A673 (cell line): ENCODE measurements at regions not wholly inside any gene's neighbourhood (a gene's known extent, or its start where the extent isn't known, plus 50 kb on each side); places are given as distances from the start of the nearest gene placed in this dataset.

Source experiments
- BruUV-seq: library from RNA; stranded (reverse); fragments of 400-500 nt; replicated peaks from 2 replicates; lab custom pipeline; 2021; lab: Mats Ljungman, UMichigan
- CTCF ChIA-PET: fragments of 300-600 bp; sonication (Branson Sonifier 250); formaldehyde crosslinking; loops from one replicate; lab custom pipeline; 2022; ENCODE audit warnings: antibody characterized with exemption; lab: Charles Lee
- POLR2A ChIA-PET: fragments of 300-600 bp; sonication (Branson Sonifier 250); formaldehyde crosslinking; loops from one replicate; lab custom pipeline; 2022; ENCODE audit warnings: antibody characterized with exemption; ENCODE audit not compliant: low non-redundant PET; lab: Charles Lee
- DNase-seq: peaks from one replicate; pipeline ENCODE4 v3.0.0-alpha.2; 2015; ENCODE audit warnings: low spot score
- H3K27ac ChIP-seq: fragments of 200-600 bp; sonication (generic); 2 replicates; pipeline ENCODE4 v1.5.1; 2016; ENCODE audit warnings: mixed run types, low read depth, mild to moderate bottlenecking, mixed read lengths, antibody characterized with exemption, low read length; ENCODE audit not compliant: poor library complexity, severe bottlenecking
- H3K27me3 ChIP-seq: fragments of 200-600 bp; sonication (generic); replicated peaks from 2 replicates; pipeline ENCODE4 v1.6.1; 2017; ENCODE audit warnings: mixed run types, low read depth, mild to moderate bottlenecking, mixed read lengths, antibody characterized with exemption, low read length; ENCODE audit not compliant: insufficient read depth, poor library complexity
- H3K36me3 ChIP-seq: fragments of 200-600 bp; sonication (generic); 2 replicates; pipeline ENCODE4 v1.6.1; 2016; ENCODE audit warnings: mixed run types, mild to moderate bottlenecking, mixed read lengths, antibody characterized with exemption, low read length; ENCODE audit not compliant: insufficient read depth, poor library complexity, severe bottlenecking
- H3K4me1 ChIP-seq: fragments of 200-600 bp; sonication (generic); 2 replicates; pipeline ENCODE4 v1.6.1; 2017; ENCODE audit warnings: mixed run types, mild to moderate bottlenecking, mixed read lengths, antibody characterized with exemption, low read length; ENCODE audit not compliant: insufficient read depth, poor library complexity, severe bottlenecking
- H3K4me3 ChIP-seq: fragments of 200-600 bp; sonication (generic); 2 replicates; pipeline ENCODE4 v1.5.1; 2016; ENCODE audit warnings: low read depth, mixed run types, mild to moderate bottlenecking, mixed read lengths, low read length; ENCODE audit not compliant: poor library complexity, severe bottlenecking
- H3K9me3 ChIP-seq: fragments of 200-600 bp; sonication (generic); 2 replicates; pipeline ENCODE4 v1.6.1; 2016; ENCODE audit warnings: mixed run types, low read depth, mild to moderate bottlenecking, mixed read lengths, antibody characterized with exemption, low read length; ENCODE audit not compliant: poor library complexity, severe bottlenecking
- CTCF ChIP-seq: fragments of 300-800, 200-600 bp; sonication (generic); conservative IDR thresholded peaks from 2 replicates; pipeline ENCODE4 v1.5.1; 2017; ENCODE audit warnings: low read depth, mild to moderate bottlenecking, antibody characterized with exemption, low read length, moderate library complexity, mixed read lengths
- EZH2 ChIP-seq: fragments of 200-600 bp; sonication (generic); IDR thresholded peaks from 2 replicates; pipeline ENCODE4 v1.6.1; 2017; ENCODE audit warnings: borderline replicate concordance, low read depth, mild to moderate bottlenecking, mixed read lengths, antibody characterized with exemption, low read length; ENCODE audit not compliant: poor library complexity, severe bottlenecking
- intact Hi-C: fragments of 100-400 bp; cut with micrococcal nuclease; formaldehyde crosslinking; loops from one replicate; pipeline ENCODE4 v1.10.0; 2022; ENCODE audit not compliant: unreplicated experiment

DNA sequence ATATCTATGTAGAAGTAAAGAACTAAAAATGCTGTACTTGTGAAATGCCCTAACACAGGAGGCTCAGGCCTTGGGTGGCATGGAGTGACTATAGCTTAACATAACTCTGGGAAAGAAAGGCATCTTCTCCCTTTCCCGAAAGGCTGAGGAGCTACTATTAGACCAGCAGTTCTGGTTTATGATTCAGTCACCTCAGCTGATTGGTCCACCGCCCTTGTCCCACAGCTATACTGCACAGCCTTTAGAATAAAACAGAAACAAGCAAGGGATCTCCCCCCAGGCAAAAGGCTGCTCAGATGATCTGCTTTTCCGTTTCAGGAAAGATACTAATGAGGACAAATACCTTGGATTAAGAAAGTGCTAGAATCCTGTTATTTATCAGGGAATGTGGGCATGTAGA lies 171.3 kb downstream of the SNCA start:
- intact Hi-C loops = no loop called here
- H3K4me3 ChIP-seq = no peak overlapping the region
- no peak for TF ChIP-seq CTCF
- no peak for TF ChIP-seq EZH2
- no peaks in the 10 kb centered on the region for H3K36me3 ChIP-seq
- BruUV-seq = no TSS peak
- H3K27me3 ChIP-seq = no peaks in the 10 kb centered on the region
- H3K27ac ChIP-seq = no peak overlapping the region
- no peaks in the 10 kb centered on the region for H3K9me3 ChIP-seq
- no peak for DNase-seq
- no peaks in the 10 kb centered on the region for H3K4me1 ChIP-seq
- ChIA-PET CTCF (no interaction called here), POLR2A (no interaction called here)

DNA sequence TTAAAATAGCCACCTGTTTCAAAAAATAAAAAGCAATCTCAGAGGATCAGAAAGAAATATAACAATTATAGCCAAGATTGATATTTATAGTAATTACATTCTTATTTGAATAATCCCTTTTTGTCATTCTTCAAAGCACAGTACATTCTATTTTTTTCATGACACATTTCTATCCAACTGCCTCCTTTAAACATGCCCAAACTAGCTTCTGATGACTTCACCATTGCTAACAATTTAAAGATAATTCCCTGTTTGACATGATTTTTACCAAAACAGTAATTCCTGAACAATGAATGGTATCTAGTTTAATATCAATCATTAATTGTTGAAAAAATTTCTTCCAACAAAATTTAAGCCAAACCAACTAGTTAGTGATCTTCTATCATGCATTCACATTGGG lies 172.4 kb downstream of the SNCA start:
- Histone ChIP-seq H3K9me3 (no peaks in the 10 kb centered on the region), H3K27me3 (no peaks in the 10 kb centered on the region), H3K36me3 (no peaks in the 10 kb centered on the region), H3K27ac (no peak overlapping the region), H3K4me3 (no peak overlapping the region), H3K4me1 (no peaks in the 10 kb centered on the region)
- no peak for TF ChIP-seq EZH2
- no peak for TF ChIP-seq CTCF
- no TSS peak for BruUV-seq
- ChIA-PET CTCF (interaction anchor here (1.5 kb wide), 1 partner anchor 24 kb away, joined by 3 read pairs; no protein-coding TSS in a partner anchor), POLR2A (no interaction called here)
- no peak for DNase-seq
- intact Hi-C loops = no loop called here

GRCh38 chr4:89661173-89661899 lies 175.6 kb downstream of the SNCA start:
- Histone ChIP-seq H3K4me3 (no peak overlapping the region), H3K4me1 (no peaks in the 10 kb centered on the region), H3K27me3 (no peaks in the 10 kb centered on the region), H3K36me3 (no peaks in the 10 kb centered on the region), H3K9me3 (no peaks in the 10 kb centered on the region), H3K27ac (no peak overlapping the region)
- ChIA-PET POLR2A (interaction anchor here (0.6 kb wide), 1 partner anchor 54 kb away, joined by 3 read pairs; no protein-coding TSS in a partner anchor), CTCF (no interaction called here)
- no peak for TF ChIP-seq CTCF
- no peak for TF ChIP-seq EZH2
- intact Hi-C loops = no loop called here
- no peak for DNase-seq
- no TSS peak for BruUV-seq
